Smooth muscle cell (in vitro differentiated cells): ENCODE measurements at regions not wholly inside any gene's neighbourhood (a gene's known extent, or its start where the extent isn't known, plus 50 kb on each side); places are given as distances from the start of the nearest gene placed in this dataset.
A peak's percentile ranks its signal among the peaks of the same experiment; 100 is the strongest.

Experiments
- DNase-seq: peaks from one replicate; lab custom pipeline; 2025; ENCODE audit not compliant: unreplicated experiment; lab: John Stamatoyannopoulos, UW
- H2AFZ ChIP-seq: fragments of 200-600 bp; sonication (generic); 2 replicates; pipeline ENCODE4 v1.6.0; 2016; ENCODE audit warnings: antibody characterized with exemption, low read depth, mild to moderate bottlenecking
- H3F3A ChIP-seq: fragments of 200-600 bp; sonication (generic); 2 replicates; pipeline ENCODE4 v1.6.0; 2017; ENCODE audit warnings: antibody characterized with exemption, low read depth
- H3K27ac ChIP-seq: fragments of 200-600 bp; sonication (generic); 2 replicates; pipeline ENCODE4 v1.5.1; 2016; ENCODE audit warnings: low read depth, mild to moderate bottlenecking
- H3K27me3 ChIP-seq: fragments of 200-600 bp; sonication (generic); 2 replicates; pipeline ENCODE4 v1.6.1; 2016; ENCODE audit warnings: low read depth, mild to moderate bottlenecking
- H3K36me3 ChIP-seq: fragments of 200-600 bp; sonication (generic); 2 replicates; pipeline ENCODE4 v1.5.1; 2016; ENCODE audit warnings: low read depth
- H3K4me1 ChIP-seq: fragments of 200-600 bp; sonication (generic); 2 replicates; pipeline ENCODE4 v1.5.1; 2016; ENCODE audit warnings: low read depth
- H3K4me2 ChIP-seq: fragments of 200-600 bp; sonication (generic); 2 replicates; pipeline ENCODE4 v1.6.0; 2016; ENCODE audit warnings: mild to moderate bottlenecking
- H3K4me3 ChIP-seq: fragments of 200-600 bp; sonication (generic); 2 replicates; pipeline ENCODE4 v1.5.1; 2016; ENCODE audit warnings: mild to moderate bottlenecking
- H3K79me2 ChIP-seq: fragments of 200-600 bp; sonication (generic); 2 replicates; pipeline ENCODE4 v1.6.0; 2016; ENCODE audit warnings: low read depth, mild to moderate bottlenecking
- H3K9ac ChIP-seq: fragments of 200-600 bp; sonication (generic); 2 replicates; pipeline ENCODE4 v1.6.0; 2016; ENCODE audit warnings: low read depth
- H3K9me3 ChIP-seq: fragments of 200-600 bp; sonication (generic); replicated peaks from 2 replicates; pipeline ENCODE4 v1.5.1; 2016; ENCODE audit warnings: low read depth
- H4K20me1 ChIP-seq: fragments of 200-600 bp; sonication (generic); 2 replicates; pipeline ENCODE4 v1.6.0; 2016; ENCODE audit warnings: low read depth
- CTCF ChIP-seq: fragments of 200-600 bp; sonication (generic); IDR thresholded peaks from 2 replicates; pipeline ENCODE4 v1.5.1; 2017; ENCODE audit warnings: borderline replicate concordance, mild to moderate bottlenecking, antibody characterized with exemption; ENCODE audit not compliant: insufficient read depth, poor library complexity, severe bottlenecking
- WGBS: methylation state at CpG from one replicate; pipeline ENCODE4 v1.1.7; 2016; ENCODE audit warnings: low lambda C conversion rate; 5-methylcytosine and 5-hydroxymethylcytosine counted together

GRCh38 chr5:164553851-164554250 lies 1048.4 kb downstream of the MAT2B start:
- Histone ChIP-seq H3K9me3 (no peaks in the 10 kb centered on the region), H3K27me3 (no peaks in the 10 kb centered on the region), H3K4me3 (no peak overlapping the region), H4K20me1 (no peaks in the 10 kb centered on the region), H2AFZ (peak overlapping the region; percentile 33), H3K4me1 (no peaks in the 10 kb centered on the region), H3F3A (no peaks in the 10 kb centered on the region), H3K36me3 (no peaks in the 10 kb centered on the region), H3K9ac (no peak overlapping the region), H3K79me2 (no peaks in the 10 kb centered on the region), H3K4me2 (no peak overlapping the region), H3K27ac (no peak overlapping the region)
- TF ChIP-seq CTCF, result no peak
- DNase-seq, result no peak
- 34% methylated on average over 3 of the region's 3 CpGs for WGBS

GRCh38 chr5:164555809-164556208 lies 1050.4 kb downstream of the MAT2B start:
- no peak overlapping the region for H3K4me3 ChIP-seq
- H3K36me3 ChIP-seq, result no peaks in the 10 kb centered on the region
- TF ChIP-seq CTCF, result no peak
- no peaks in the 10 kb centered on the region for H3K9me3 ChIP-seq
- no peaks in the 10 kb centered on the region for H3K27me3 ChIP-seq
- no peaks in the 10 kb centered on the region for H3K79me2 ChIP-seq
- 99% methylated on average over 2 of the region's 2 CpGs for WGBS
- no peaks in the 10 kb centered on the region for H3F3A ChIP-seq
- H3K4me2 ChIP-seq, result no peak overlapping the region
- H4K20me1 ChIP-seq, result no peaks in the 10 kb centered on the region
- DNase-seq, result no peak
- no peak overlapping the region for H3K27ac ChIP-seq
- H3K9ac ChIP-seq, result no peak overlapping the region
- H2AFZ ChIP-seq, result no peak overlapping the region
- no peaks in the 10 kb centered on the region for H3K4me1 ChIP-seq

- no peak for TF ChIP-seq CTCF
- H3K4me1 ChIP-seq, result no peaks in the 10 kb centered on the region
- no peak overlapping the region for H2AFZ ChIP-seq
- no peaks in the 10 kb centered on the region for H3K9me3 ChIP-seq
- no peak overlapping the region for H3K4me3 ChIP-seq
- no peaks in the 10 kb centered on the region for H3K36me3 ChIP-seq
- H3K27ac ChIP-seq, result no peak overlapping the region
- H4K20me1 ChIP-seq, result no peaks in the 10 kb centered on the region
- no peak overlapping the region for H3K9ac ChIP-seq
- H3K79me2 ChIP-seq, result no peaks in the 10 kb centered on the region
- WGBS, result 90% methylated on average over 4 of the region's 4 CpGs
- no peak for DNase-seq
- no peaks in the 10 kb centered on the region for H3K27me3 ChIP-seq
- H3K4me2 ChIP-seq, result no peak overlapping the region
- no peaks in the 10 kb centered on the region for H3F3A ChIP-seq
These were observed 1054.8 kb downstream of the MAT2B start for GRCh38 chr5:164560216-164560615.
